Gastroesophageal sphincter (tissue), 3 donors: ENCODE measurements at regions not wholly inside any gene's neighbourhood (a gene's known extent, or its start where the extent isn't known, plus 50 kb on each side); places are given as distances from the start of the nearest gene placed in this dataset.

Experiments
- POLR2AphosphoS5 ChIP-seq: sonication (generic); formaldehyde crosslinking; IDR thresholded peaks from one replicate; pipeline ENCODE4 v1.6.1; 2017; ENCODE audit warnings: antibody characterized with exemption
- TF ChIP-seq, protein P1 (sequence below), 4 experiments: fragments of 200-600 bp in 2 of 4; fragments of 450-650 bp in 2 of 4; sonication (generic) in 1 of 4; IDR thresholded peaks; one replicate each; pipeline ENCODE4 v1.5.1; 2017 to 2019; ENCODE audit warnings: antibody characterized with exemption in 4 of 4, mild to moderate bottlenecking in 2 of 4, moderate library complexity in 2 of 4

DNA sequence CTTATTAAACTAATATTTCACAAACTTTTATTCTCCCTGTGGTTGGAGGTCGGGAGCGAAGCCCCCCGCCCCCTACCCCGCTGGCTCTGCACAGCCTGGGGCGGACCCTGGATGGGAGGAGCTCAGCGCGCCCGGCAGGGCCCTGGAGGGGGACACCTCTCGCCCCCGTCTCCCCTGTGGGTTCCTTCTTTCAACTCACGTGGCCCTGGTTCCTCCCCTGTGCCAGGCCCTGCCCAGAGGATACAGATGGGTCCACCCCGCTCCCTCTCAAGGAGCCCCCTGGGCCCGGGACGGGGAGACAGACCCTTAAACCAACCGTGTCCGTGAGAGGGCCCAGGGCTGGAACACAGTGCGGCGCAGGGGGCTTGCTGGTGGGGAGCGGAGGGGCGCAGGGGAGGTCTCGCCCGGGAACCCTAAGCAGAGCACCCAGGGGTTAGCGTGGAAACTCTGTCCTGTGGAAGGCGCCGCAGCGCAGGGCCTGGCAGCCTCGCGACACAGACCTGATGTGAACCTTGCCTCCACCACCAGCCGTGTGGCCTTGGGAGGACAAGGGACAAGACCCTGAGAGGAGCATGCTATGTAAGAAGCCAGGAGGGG lies 103.7 kb upstream of the MVB12B start:
- TF ChIP-seq, protein P1, sequence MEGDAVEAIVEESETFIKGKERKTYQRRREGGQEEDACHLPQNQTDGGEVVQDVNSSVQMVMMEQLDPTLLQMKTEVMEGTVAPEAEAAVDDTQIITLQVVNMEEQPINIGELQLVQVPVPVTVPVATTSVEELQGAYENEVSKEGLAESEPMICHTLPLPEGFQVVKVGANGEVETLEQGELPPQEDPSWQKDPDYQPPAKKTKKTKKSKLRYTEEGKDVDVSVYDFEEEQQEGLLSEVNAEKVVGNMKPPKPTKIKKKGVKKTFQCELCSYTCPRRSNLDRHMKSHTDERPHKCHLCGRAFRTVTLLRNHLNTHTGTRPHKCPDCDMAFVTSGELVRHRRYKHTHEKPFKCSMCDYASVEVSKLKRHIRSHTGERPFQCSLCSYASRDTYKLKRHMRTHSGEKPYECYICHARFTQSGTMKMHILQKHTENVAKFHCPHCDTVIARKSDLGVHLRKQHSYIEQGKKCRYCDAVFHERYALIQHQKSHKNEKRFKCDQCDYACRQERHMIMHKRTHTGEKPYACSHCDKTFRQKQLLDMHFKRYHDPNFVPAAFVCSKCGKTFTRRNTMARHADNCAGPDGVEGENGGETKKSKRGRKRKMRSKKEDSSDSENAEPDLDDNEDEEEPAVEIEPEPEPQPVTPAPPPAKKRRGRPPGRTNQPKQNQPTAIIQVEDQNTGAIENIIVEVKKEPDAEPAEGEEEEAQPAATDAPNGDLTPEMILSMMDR (IDR thresholded peaks at IDR 0.05) = no peak
- no peak for TF ChIP-seq POLR2AphosphoS5
